HG03025 (cell line): ENCODE measurements at regions not wholly inside any gene's neighbourhood (a gene's known extent, or its start where the extent isn't known, plus 50 kb on each side); places are given as distances from the start of the nearest gene placed in this dataset.

Source experiments
- ATAC-seq: cut with Tn5 transposase; IDR thresholded peaks from one replicate; pipeline ENCODE4 v1.9.1; 2021; ENCODE audit warnings: mild to moderate bottlenecking, moderate library complexity; ENCODE audit not compliant: unreplicated experiment, low FRiP score

- ATAC-seq = no peak
Observed at GRCh38 chr11:80613655-80614054, 1172.8 kb upstream of the TENM4 start.

GRCh38 chr11:80610516-80610915, 1169.7 kb upstream of the TENM4 start:
- ATAC-seq = no peak

DNA sequence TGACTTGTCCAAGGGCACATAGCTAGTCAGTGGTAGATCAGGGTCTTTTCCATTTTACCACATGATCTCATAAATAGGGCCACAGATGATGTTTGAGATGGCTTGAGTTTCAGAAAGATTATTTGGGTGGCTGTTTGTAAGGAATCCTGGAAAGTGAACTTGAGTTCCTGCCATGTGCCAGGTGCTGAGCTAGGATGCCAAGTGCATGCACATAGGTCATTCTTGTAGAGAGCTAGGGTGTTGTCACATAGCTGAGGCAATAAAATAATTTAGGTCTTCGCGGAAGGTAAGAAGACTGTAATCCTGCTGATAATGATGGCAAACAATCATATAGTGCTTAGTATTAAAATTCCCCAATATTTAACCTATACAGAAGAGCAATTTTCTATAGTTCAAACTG, 1162.6 kb upstream of the TENM4 start:
- no peak for ATAC-seq

GRCh38 chr11:80598905-80599304, 1158.1 kb upstream of the TENM4 start:
- ATAC-seq = no peak

DNA sequence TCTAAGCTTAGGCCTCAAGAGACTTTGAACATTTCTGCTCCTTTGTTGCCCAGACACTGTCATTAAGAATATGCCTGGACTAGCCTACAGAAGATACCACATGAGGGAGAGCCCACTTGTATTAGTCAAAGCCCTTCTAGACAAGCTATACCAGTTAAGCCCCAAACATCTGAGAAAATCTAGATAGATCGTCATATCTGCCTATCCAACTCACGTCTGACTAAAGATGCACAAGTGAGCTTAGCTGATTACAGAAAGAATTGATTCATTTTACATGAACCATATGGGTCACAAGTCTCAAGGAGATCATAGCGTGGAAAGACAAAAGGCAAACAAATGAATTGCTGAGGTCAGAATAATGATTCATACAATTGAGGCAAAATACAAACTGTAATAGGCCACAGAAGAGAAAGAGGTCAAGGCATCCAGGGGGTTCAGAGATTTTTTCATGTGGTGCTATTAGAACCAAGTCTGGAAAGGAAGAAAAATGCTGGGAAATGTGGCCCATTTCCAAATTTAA, 1155.5 kb upstream of the TENM4 start:
- no peak for ATAC-seq

DNA sequence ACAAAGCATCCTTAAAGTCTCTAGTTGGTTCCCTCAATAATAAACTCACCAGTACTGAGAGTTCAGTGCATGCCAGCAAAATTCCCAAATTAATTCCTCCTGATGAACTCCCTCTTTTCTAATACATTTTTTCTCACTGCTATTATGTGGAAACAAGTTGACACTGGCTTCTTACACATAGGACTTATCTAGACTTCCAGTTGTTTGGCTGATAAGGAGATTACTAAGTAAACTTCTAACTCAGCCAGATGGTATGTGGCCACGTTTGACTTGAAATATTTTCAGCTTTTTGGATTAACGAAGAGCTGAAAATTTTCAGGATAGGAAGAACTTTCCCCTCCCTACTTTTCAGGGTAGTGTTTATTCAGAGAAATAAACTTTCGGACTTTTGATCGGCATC, 1154.2 kb upstream of the TENM4 start:
- no peak for ATAC-seq

DNA sequence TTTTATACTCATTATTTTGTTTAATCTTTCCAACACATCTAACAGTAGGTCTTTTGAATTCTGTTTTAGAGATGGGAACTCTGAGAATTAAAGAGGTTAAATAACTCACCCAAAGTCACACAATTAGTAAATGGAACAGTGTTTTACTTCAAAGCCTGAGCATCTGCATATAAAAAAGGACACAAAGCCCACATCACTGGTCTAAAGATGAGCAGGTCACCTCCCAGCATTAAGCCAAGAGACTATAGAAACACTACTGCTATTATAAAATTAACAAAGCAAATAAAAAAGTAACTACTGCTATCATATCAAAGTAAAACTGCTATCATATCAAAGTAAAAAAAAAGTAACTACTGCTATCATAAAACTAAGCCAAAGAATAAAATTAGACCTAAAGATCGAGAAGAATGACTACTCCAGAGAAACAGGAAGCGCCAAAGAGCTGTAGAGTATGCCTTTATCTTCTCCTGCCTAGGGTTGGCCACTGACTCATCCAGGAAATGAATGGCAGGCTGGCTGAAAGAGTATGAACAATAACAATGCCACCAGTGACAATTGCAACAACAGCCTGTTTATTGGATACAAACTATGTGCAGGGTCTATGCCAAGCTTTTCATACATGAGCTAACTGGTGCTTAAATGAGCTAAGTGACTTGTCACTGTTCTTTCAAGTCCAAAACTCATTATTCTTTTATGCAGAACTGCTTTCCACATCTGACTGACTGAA, 1153.0 kb upstream of the TENM4 start:
- no peak for ATAC-seq

GRCh38 chr11:80592546-80592945, 1151.7 kb upstream of the TENM4 start:
- no peak for ATAC-seq

- no peak for ATAC-seq
Observed at GRCh38 chr11:80587906-80588305, 1147.1 kb upstream of the TENM4 start.

GRCh38 chr11:80586464-80586863, 1145.6 kb upstream of the TENM4 start:
- no peak for ATAC-seq

GRCh38 chr11:80584661-80585060, 1143.8 kb upstream of the TENM4 start:
- no peak for ATAC-seq

DNA sequence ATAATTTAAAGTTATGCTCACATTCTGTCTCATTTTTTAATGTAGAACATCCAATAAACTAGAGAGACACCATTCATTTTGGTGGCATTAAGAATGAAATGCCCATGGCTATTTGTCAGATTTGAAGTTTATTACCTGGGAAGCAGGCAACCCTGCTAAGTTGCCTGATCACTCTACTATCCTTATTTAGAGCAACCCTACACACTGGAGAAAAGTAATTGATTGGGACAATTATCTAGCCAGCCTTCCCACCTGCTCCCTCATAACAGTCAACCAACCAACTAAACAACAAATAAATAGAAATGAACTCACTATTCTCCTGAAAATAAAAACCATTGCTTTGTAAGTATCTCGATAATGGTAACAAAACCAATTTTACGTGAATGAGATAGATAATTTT, 1129.0 kb upstream of the TENM4 start:
- ATAC-seq = no peak

GRCh38 chr11:80565231-80565630, 1124.4 kb upstream of the TENM4 start:
- no peak for ATAC-seq

GRCh38 chr11:80562523-80563125, 1121.8 kb upstream of the TENM4 start:
- no peak for ATAC-seq

- ATAC-seq = no peak
Observed at GRCh38 chr11:80559942-80560341, 1119.1 kb upstream of the TENM4 start.

DNA sequence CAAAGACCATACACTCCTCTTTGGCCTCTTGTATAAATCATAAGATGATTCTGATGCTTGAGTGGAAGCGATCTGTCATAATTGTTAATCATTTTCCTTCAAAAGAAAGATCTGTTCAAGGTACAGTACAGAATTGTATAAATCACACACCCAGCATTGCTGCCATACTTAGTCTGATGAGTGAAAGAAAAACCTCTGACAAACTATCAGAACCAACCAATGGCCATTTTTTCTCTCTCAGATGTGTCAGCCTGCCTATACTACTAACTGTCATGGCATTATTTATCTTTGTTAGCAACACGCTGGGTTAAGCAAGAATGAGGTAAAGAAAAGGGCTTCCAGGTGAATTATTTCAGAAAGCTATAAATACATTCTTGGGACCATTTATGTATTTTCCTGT, 1112.7 kb upstream of the TENM4 start:
- ATAC-seq = no peak

- no peak for ATAC-seq
Observed at GRCh38 chr11:80542704-80543103, 1101.9 kb upstream of the TENM4 start.

GRCh38 chr11:80538040-80538439, 1097.2 kb upstream of the TENM4 start:
- no peak for ATAC-seq

DNA sequence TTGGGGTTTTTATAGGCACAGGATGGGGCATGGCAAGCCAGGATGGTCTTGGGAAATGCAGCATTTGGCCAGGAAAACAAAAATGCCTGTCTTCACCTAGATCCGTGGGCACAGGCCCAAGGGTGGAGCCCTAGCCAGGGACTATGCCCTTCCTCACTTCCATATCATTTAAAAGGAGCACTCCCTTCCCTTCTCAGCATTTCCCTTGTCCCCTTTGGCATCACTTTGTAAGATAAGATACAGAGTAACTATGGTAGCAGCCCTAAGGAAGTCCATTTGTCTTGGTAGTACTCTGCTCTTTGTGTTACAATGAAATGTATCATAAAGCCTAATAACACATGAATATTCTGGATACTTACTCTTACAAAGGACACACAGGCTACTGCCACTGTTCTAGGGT, 1092.6 kb upstream of the TENM4 start:
- no peak for ATAC-seq

GRCh38 chr11:80532633-80533232, 1091.9 kb upstream of the TENM4 start:
- ATAC-seq = no peak

GRCh38 chr11:80529726-80530125, 1088.9 kb upstream of the TENM4 start:
- no peak for ATAC-seq
